ENCODE measurements at regions not wholly inside any gene's neighbourhood (a gene's known extent, or its start where the extent isn't known, plus 50 kb on each side); places are given as distances from the start of the nearest gene placed in this dataset.

DNA sequence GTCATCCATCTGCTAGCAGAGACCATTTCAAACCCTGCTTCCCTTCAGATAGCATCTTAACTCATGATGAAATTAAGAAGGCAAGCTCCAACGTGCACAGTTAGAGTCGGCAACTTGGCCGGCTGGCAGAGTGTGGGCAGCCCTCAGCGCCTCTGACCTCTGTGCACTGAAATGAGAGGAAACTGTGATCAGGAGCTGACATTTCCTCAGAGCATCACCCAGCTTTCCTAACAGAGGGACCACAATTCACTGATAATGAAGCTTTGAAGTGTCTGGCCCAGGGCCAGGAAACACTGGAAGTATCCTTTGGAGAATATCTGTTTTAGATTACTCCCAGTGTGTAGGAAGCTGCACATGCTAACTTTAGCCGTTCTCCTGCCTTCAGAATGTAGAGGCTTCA, 145.0 kb upstream of the ZC3H11B start:
- WGBS (ENCODE audit: extremely low coverage, insufficient read length, low lambda C conversion rate) = no CpG with 5 or more reads among the region's 5 CpGs
- H3K4me3 Mint-ChIP-seq = no peak overlapping the region

More for the DNA sequence above, 145.0 kb upstream of the ZC3H11B start:
- H3K4me2 ChIP-seq (ENCODE audit: insufficient read depth, insufficient read length, low read length) = no peak overlapping the region
- TF ChIP-seq, protein P1, sequence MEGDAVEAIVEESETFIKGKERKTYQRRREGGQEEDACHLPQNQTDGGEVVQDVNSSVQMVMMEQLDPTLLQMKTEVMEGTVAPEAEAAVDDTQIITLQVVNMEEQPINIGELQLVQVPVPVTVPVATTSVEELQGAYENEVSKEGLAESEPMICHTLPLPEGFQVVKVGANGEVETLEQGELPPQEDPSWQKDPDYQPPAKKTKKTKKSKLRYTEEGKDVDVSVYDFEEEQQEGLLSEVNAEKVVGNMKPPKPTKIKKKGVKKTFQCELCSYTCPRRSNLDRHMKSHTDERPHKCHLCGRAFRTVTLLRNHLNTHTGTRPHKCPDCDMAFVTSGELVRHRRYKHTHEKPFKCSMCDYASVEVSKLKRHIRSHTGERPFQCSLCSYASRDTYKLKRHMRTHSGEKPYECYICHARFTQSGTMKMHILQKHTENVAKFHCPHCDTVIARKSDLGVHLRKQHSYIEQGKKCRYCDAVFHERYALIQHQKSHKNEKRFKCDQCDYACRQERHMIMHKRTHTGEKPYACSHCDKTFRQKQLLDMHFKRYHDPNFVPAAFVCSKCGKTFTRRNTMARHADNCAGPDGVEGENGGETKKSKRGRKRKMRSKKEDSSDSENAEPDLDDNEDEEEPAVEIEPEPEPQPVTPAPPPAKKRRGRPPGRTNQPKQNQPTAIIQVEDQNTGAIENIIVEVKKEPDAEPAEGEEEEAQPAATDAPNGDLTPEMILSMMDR (conservative IDR thresholded peaks at IDR 0.05) = no peak
- H2BK15ac ChIP-seq (ENCODE audit: low read depth, low read length) = no peak overlapping the region
- Mint-ChIP-seq H3K27me3 (ENCODE audit: low read depth) (no peaks in the 10 kb centered on the region; the same call in 1 of the 2 replicates), H3K36me3 (ENCODE audit: insufficient read depth in 1 of 3, low read depth in 3 of 3) (no peaks in the 10 kb centered on the region), H3K4me1 (peaks cover 0 to 5% of the 10 kb centered on the region in 2 experiments; a peak in 1 of 4 replicates), H3K27ac (no peak overlapping the region), H3K9me3 (no peaks in the 10 kb centered on the region)
- H4K5ac ChIP-seq (ENCODE audit: insufficient read length, low read depth, low read length) = no peak overlapping the region
- no peaks in the 10 kb centered on the region for H3K27me3 ChIP-seq (ENCODE audit: insufficient read depth, low read length)
- no peaks in the 10 kb centered on the region for H3K4me1 ChIP-seq (ENCODE audit: insufficient read depth, low read length)
- no peak overlapping the region for H3K27ac ChIP-seq (ENCODE audit: insufficient read length, low read depth, low read length)
- H2AK5ac ChIP-seq (ENCODE audit: insufficient read length, low read length) = no peak overlapping the region
- H3K23me2 ChIP-seq (ENCODE audit: insufficient read length, low read depth, low read length, poor library complexity, severe bottlenecking) = no peaks in the 10 kb centered on the region
- no peak overlapping the region for H3K23ac ChIP-seq (ENCODE audit: insufficient read length, low read depth, low read length)
- no peak overlapping the region for H3K56ac ChIP-seq (ENCODE audit: insufficient read length, low read depth, low read length)
- H3K14ac ChIP-seq (ENCODE audit: insufficient read depth, low read length) = no peak overlapping the region
- no peaks in the 10 kb centered on the region for H4K20me1 ChIP-seq (ENCODE audit: control insufficient read depth, insufficient read depth, insufficient read length)
- H3T11ph ChIP-seq (ENCODE audit: low read length) = no peak overlapping the region
- H4K91ac ChIP-seq (ENCODE audit: insufficient read length, low read depth, low read length) = no peak overlapping the region
- H3K9me3 ChIP-seq (ENCODE audit: control insufficient read depth, low read depth, low read length) = no peaks in the 10 kb centered on the region
- H4K8ac ChIP-seq (replicated peaks; ENCODE audit: insufficient read length, low read depth, low read length) = no peak overlapping the region
- H2BK5ac ChIP-seq (ENCODE audit: insufficient read length, low read length) = no peak overlapping the region
- no peaks in the 10 kb centered on the region for H3K79me1 ChIP-seq (ENCODE audit: insufficient read depth, low read depth, low read length, poor library complexity, severe bottlenecking)
- no peak overlapping the region for H3K9ac ChIP-seq (ENCODE audit: extremely low read depth, insufficient read length, low read length)
- H2AFZ ChIP-seq (ENCODE audit: low read length) = no peak overlapping the region
- H3K4ac ChIP-seq (ENCODE audit: low read depth, low read length) = no peak overlapping the region
- no peak overlapping the region for H3K18ac ChIP-seq (ENCODE audit: insufficient read length, low read depth, low read length)
- no peak overlapping the region for H2BK120ac ChIP-seq (ENCODE audit: low read depth, low read length, poor library complexity, severe bottlenecking)
- no peak for DNase-seq
- H3K79me2 ChIP-seq (ENCODE audit: insufficient read depth, low read length) = no peaks in the 10 kb centered on the region
- H2BK12ac ChIP-seq (ENCODE audit: insufficient read length, low read depth, low read length) = no peak overlapping the region
- H2BK20ac ChIP-seq (ENCODE audit: low read depth, low read length, poor library complexity, severe bottlenecking) = no peak overlapping the region

Data from H9 (cell line).